ENCODE measurements at regions not wholly inside any gene's neighbourhood (a gene's known extent, or its start where the extent isn't known, plus 50 kb on each side); places are given as distances from the start of the nearest gene placed in this dataset.

- peak; percentile 30 for DNase-seq (ENCODE audit: extremely low spot score)
- peak; percentile 24 for TF ChIP-seq CTCF (IDR thresholded peaks at IDR 0.05; ENCODE audit: control extremely low read depth, extremely low read depth, low read depth, missing control alignments)
- ChIA-PET POLR2A (no interaction called here), CTCF (no interaction called here)
Observed at GRCh38 chr2:122136056-122136455, 380.6 kb downstream of the TSN start.

- CTCF ChIA-PET: no interaction called here
- POLR2A ChIA-PET: no interaction called here
- TF ChIP-seq CTCF (IDR thresholded peaks at IDR 0.05; ENCODE audit: control extremely low read depth, extremely low read depth, low read depth, missing control alignments): no peak
- DNase-seq (ENCODE audit: extremely low spot score): no peak
Observed at GRCh38 chr2:122138561-122138960, 383.1 kb downstream of the TSN start.

GRCh38 chr2:122139739-122140420 is 384.4 kb downstream of the TSN start:
- ChIA-PET CTCF (no interaction called here), POLR2A (no interaction called here)
- no peak for DNase-seq (ENCODE audit: extremely low spot score)
- TF ChIP-seq CTCF (IDR thresholded peaks at IDR 0.05; ENCODE audit: control extremely low read depth, extremely low read depth, low read depth, missing control alignments): no peak

- DNase-seq (ENCODE audit: extremely low spot score): no peak
- POLR2A ChIA-PET: no interaction called here
- TF ChIP-seq CTCF (IDR thresholded peaks at IDR 0.05; ENCODE audit: control extremely low read depth, extremely low read depth, low read depth, missing control alignments): no peak
- CTCF ChIA-PET: interaction anchor here (0.9 to 1.2 kb wide), 2 partner anchors 14 to 99 kb away, joined by 3 read pairs; no protein-coding TSS in a partner anchor
Observed at GRCh38 chr2:122144884-122145283, 389.4 kb downstream of the TSN start.

- CTCF ChIA-PET: interaction anchor here (0.9 to 1.2 kb wide), 2 partner anchors 13 to 100 kb away, joined by 3 read pairs; no protein-coding TSS in a partner anchor
- POLR2A ChIA-PET: no interaction called here
- TF ChIP-seq CTCF (IDR thresholded peaks at IDR 0.05; ENCODE audit: control extremely low read depth, extremely low read depth, low read depth, missing control alignments): no peak
- DNase-seq (ENCODE audit: extremely low spot score): no peak
Observed at GRCh38 chr2:122145856-122146255, 390.4 kb downstream of the TSN start.

GRCh38 chr2:122148128-122148767 is 392.8 kb downstream of the TSN start:
- CTCF ChIA-PET: no interaction called here
- no peak for TF ChIP-seq CTCF (IDR thresholded peaks at IDR 0.05; ENCODE audit: control extremely low read depth, extremely low read depth, low read depth, missing control alignments)
- POLR2A ChIA-PET: no interaction called here
- no peak for DNase-seq (ENCODE audit: extremely low spot score)

Data from GM10248 (cell line).